Astrocyte (in vitro differentiated cells and primary cell): ENCODE measurements at regions not wholly inside any gene's neighbourhood (a gene's known extent, or its start where the extent isn't known, plus 50 kb on each side); places are given as distances from the start of the nearest gene placed in this dataset.

Experiments used
- DNase-seq: peaks from one replicate; pipeline ENCODE4 v3.0.0-alpha.2; 2010; ENCODE audit warnings: low read depth
- FAIRE-seq: peaks from 2 replicates; lab custom pipeline; 2011; peaks lifted over from hg19 to GRCh38; lab: Jason Lieb, UNC
- H2AFZ ChIP-seq: 2 replicates; pipeline ENCODE4 v1.6.0; 2012; ENCODE audit warnings: low read depth, low read length, inconsistent platforms
- H3K27ac ChIP-seq: 2 replicates; pipeline ENCODE4 v1.5.1; 2011; ENCODE audit warnings: low read depth, low read length, inconsistent platforms
- H3K27me3 ChIP-seq: 2 replicates; pipeline ENCODE4 v1.6.0; 2011; ENCODE audit warnings: low read length, inconsistent platforms; ENCODE audit not compliant: insufficient read depth
- H3K36me3 ChIP-seq: 2 replicates; pipeline ENCODE4 v1.5.1; 2011; ENCODE audit warnings: low read length, inconsistent platforms; ENCODE audit not compliant: insufficient read depth
- H3K4me1 ChIP-seq: 2 replicates; pipeline ENCODE4 v1.5.1; 2011; ENCODE audit warnings: low read length, inconsistent platforms; ENCODE audit not compliant: insufficient read depth
- H3K4me2 ChIP-seq: 2 replicates; pipeline ENCODE4 v1.6.0; 2012; ENCODE audit warnings: low read length, inconsistent platforms
- H3K4me3 ChIP-seq: 2 replicates; pipeline ENCODE4 v1.5.1; 2011; ENCODE audit warnings: low read depth, mild to moderate bottlenecking, low read length, inconsistent platforms; ENCODE audit not compliant: insufficient read depth
- H3K79me2 ChIP-seq: 2 replicates; pipeline ENCODE4 v1.6.0; 2012; ENCODE audit warnings: mild to moderate bottlenecking, low read length, inconsistent platforms; ENCODE audit not compliant: insufficient read depth
- H3K9ac ChIP-seq: 2 replicates; pipeline ENCODE4 v1.6.0; 2012; ENCODE audit warnings: mild to moderate bottlenecking, low read length, inconsistent platforms
- H3K9me3 ChIP-seq: 2 replicates; pipeline ENCODE4 v1.5.1; 2012; ENCODE audit warnings: low read depth, mild to moderate bottlenecking, low read length, inconsistent platforms; ENCODE audit not compliant: insufficient read depth
- H4K20me1 ChIP-seq: 2 replicates; pipeline ENCODE4 v1.6.0; 2012; ENCODE audit warnings: low read length, inconsistent platforms; ENCODE audit not compliant: insufficient read depth
- H3K27ac Mint-ChIP-seq: one replicate; pipeline ENCODE4 v1.8.0; 2021; ENCODE audit warnings: mild to moderate bottlenecking, mixed read lengths; ENCODE audit not compliant: unreplicated experiment
- H3K27me3 Mint-ChIP-seq: one replicate; pipeline ENCODE4 v1.8.0; 2021; ENCODE audit warnings: low read depth, mixed read lengths; ENCODE audit not compliant: unreplicated experiment
- H3K36me3 Mint-ChIP-seq: one replicate; pipeline ENCODE4 v1.8.0; 2021; ENCODE audit warnings: low read depth, mixed read lengths; ENCODE audit not compliant: unreplicated experiment
- H3K4me1 Mint-ChIP-seq: one replicate; pipeline ENCODE4 v1.8.0; 2021; ENCODE audit warnings: low read depth, mixed read lengths; ENCODE audit not compliant: unreplicated experiment
- H3K4me3 Mint-ChIP-seq: one replicate; pipeline ENCODE4 v1.8.0; 2021; ENCODE audit warnings: mild to moderate bottlenecking, moderate library complexity, mixed read lengths; ENCODE audit not compliant: unreplicated experiment
- H3K9me3 Mint-ChIP-seq: one replicate; pipeline ENCODE4 v1.8.0; 2021; ENCODE audit warnings: mild to moderate bottlenecking, mixed read lengths; ENCODE audit not compliant: unreplicated experiment
- EZH2 ChIP-seq: IDR thresholded peaks from 2 replicates; pipeline ENCODE4 v1.6.1; 2012; ENCODE audit warnings: mild to moderate bottlenecking, low read length, inconsistent platforms; ENCODE audit not compliant: insufficient read depth
- TF ChIP-seq, protein P1 (sequence below): IDR thresholded peaks from 2 replicates; pipeline ENCODE4 v1.5.1; 2011; ENCODE audit warnings: low read depth, mild to moderate bottlenecking, inconsistent platforms, low read length, moderate library complexity; ENCODE audit not compliant: insufficient read depth

DNA sequence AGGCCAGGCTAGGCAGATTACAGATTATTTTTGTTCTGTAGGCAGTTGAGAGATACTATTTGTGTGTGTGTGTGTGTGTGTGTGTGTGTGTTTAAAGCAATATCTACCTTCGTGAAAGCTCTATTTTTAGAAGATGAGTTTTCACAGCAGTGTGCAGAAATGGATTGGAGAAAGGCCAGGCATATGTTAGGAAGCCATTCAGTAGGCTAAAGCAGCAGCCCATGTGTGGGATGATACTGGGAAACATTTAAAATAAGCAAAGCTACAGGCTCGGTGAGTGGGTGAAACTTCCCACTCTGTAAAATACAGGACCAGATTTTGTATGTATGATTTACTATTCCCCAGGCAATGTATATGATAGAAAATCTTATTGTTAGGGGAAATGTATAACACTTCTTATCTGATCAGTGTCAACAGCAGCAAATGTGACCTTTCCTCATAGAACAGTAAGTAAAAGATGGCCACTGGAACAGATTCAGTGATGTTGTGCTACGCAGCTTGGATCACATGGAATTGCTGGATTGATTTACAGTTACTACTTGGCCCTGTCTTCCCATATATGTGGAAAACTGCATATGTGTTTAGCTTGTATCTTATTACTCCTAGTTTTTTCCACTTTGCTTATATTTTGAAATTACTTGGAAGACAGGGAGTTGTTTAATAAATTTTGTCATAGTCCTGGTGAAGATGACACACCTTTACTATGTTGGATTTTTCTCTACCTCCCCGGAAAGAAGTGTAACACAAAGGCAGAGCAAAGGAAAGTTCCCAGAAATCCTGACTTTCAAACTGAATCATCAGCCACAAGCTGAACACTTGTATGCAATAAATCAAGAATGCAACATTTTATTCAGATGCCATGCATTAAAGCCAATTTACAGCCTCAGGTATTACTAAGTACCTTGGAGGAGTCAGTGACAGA lies 1077.7 kb upstream of the SEMA6A start:
- H3K4me1 Mint-ChIP-seq: peaks cover 6% of the 10 kb centered on the region
- Histone ChIP-seq H4K20me1 (no peaks in the 10 kb centered on the region), H3K4me1 (no peaks in the 10 kb centered on the region), H3K9me3 (no peaks in the 10 kb centered on the region), H3K27me3 (no peaks in the 10 kb centered on the region), H3K27ac (no peak overlapping the region), H3K36me3 (no peaks in the 10 kb centered on the region), H3K79me2 (no peaks in the 10 kb centered on the region), H3K4me2 (no peak overlapping the region), H3K9ac (no peak overlapping the region), H3K4me3 (no peak overlapping the region), H2AFZ (no peak overlapping the region)
- TF ChIP-seq, protein P1, sequence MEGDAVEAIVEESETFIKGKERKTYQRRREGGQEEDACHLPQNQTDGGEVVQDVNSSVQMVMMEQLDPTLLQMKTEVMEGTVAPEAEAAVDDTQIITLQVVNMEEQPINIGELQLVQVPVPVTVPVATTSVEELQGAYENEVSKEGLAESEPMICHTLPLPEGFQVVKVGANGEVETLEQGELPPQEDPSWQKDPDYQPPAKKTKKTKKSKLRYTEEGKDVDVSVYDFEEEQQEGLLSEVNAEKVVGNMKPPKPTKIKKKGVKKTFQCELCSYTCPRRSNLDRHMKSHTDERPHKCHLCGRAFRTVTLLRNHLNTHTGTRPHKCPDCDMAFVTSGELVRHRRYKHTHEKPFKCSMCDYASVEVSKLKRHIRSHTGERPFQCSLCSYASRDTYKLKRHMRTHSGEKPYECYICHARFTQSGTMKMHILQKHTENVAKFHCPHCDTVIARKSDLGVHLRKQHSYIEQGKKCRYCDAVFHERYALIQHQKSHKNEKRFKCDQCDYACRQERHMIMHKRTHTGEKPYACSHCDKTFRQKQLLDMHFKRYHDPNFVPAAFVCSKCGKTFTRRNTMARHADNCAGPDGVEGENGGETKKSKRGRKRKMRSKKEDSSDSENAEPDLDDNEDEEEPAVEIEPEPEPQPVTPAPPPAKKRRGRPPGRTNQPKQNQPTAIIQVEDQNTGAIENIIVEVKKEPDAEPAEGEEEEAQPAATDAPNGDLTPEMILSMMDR: no peak
- TF ChIP-seq EZH2: no peak
- DNase-seq (no peak), FAIRE-seq (no peak)
- no peaks in the 10 kb centered on the region for H3K36me3 Mint-ChIP-seq
- H3K4me3 Mint-ChIP-seq: no peak overlapping the region
- no peaks in the 10 kb centered on the region for H3K9me3 Mint-ChIP-seq
- H3K27me3 Mint-ChIP-seq: no peaks in the 10 kb centered on the region
- no peak overlapping the region for H3K27ac Mint-ChIP-seq

DNA sequence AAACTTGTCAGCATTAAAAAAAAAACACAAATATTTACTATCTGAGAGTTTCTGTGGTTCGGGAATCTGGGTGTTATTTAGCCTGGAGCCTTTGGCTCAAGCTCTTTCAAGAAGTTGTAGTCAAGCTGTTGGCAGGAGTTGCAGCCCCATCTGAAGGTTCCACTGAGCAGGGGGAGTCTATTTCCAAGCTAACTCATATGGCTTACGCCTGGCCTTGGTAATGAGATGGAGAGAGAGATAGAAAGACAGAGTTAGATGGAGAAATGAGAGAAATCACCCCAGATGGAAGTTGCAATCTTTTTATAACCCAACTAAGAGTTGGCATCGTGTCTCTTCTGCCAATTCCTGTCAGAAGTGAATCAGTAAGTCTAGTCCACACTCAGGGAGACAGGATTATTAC lies 1075.2 kb upstream of the SEMA6A start:
- Histone ChIP-seq H4K20me1 (no peaks in the 10 kb centered on the region), H3K9me3 (no peaks in the 10 kb centered on the region), H3K27me3 (no peaks in the 10 kb centered on the region), H3K27ac (no peak overlapping the region), H3K36me3 (no peaks in the 10 kb centered on the region), H3K4me3 (no peak overlapping the region), H2AFZ (no peak overlapping the region), H3K9ac (no peak overlapping the region), H3K4me2 (no peak overlapping the region), H3K4me1 (no peaks in the 10 kb centered on the region), H3K79me2 (no peaks in the 10 kb centered on the region)
- H3K4me3 Mint-ChIP-seq: no peak overlapping the region
- no peaks in the 10 kb centered on the region for H3K36me3 Mint-ChIP-seq
- H3K4me1 Mint-ChIP-seq: peaks cover 6% of the 10 kb centered on the region
- no peaks in the 10 kb centered on the region for H3K9me3 Mint-ChIP-seq
- no peak overlapping the region for H3K27ac Mint-ChIP-seq
- TF ChIP-seq, protein P1: no peak
- TF ChIP-seq EZH2: no peak
- no peaks in the 10 kb centered on the region for H3K27me3 Mint-ChIP-seq
- DNase-seq (no peak), FAIRE-seq (no peak)

DNA sequence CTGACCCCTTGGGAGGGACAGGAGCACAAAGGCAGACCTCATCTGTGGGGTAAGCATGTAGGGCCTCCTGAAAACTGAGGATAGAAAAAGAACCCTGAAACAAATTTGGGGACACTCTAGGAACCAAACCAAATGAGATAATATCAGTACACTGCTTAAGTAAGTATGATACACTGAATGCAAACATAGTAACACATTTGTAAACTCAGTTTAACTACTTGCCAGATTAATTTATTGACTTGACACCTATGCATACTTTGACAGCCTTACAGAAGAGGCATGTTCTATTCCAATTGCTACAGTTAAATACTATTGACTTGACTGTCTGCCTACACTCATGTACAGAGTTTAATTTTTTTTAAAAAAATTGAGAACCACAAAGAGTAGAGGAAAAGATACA lies 1070.8 kb upstream of the SEMA6A start:
- Histone ChIP-seq H3K9ac (no peak overlapping the region), H3K79me2 (no peaks in the 10 kb centered on the region), H4K20me1 (no peaks in the 10 kb centered on the region), H3K9me3 (no peaks in the 10 kb centered on the region), H3K4me3 (no peak overlapping the region), H3K27ac (no peak overlapping the region), H2AFZ (no peak overlapping the region), H3K4me2 (no peak overlapping the region), H3K4me1 (no peaks in the 10 kb centered on the region), H3K36me3 (no peaks in the 10 kb centered on the region), H3K27me3 (no peaks in the 10 kb centered on the region)
- no peaks in the 10 kb centered on the region for H3K9me3 Mint-ChIP-seq
- no peak overlapping the region for H3K4me3 Mint-ChIP-seq
- no peaks in the 10 kb centered on the region for H3K36me3 Mint-ChIP-seq
- DNase-seq (no peak), FAIRE-seq (no peak)
- no peak overlapping the region for H3K27ac Mint-ChIP-seq
- H3K4me1 Mint-ChIP-seq: no peaks in the 10 kb centered on the region
- TF ChIP-seq, protein P1: no peak
- TF ChIP-seq EZH2: no peak
- H3K27me3 Mint-ChIP-seq: no peaks in the 10 kb centered on the region
